RWPE1 (cell line): ENCODE measurements at regions not wholly inside any gene's neighbourhood (a gene's known extent, or its start where the extent isn't known, plus 50 kb on each side); places are given as distances from the start of the nearest gene placed in this dataset.
A peak's percentile ranks its signal among the peaks of the same experiment; 100 is the strongest.

ENCODE experiments used
- CTCF ChIA-PET: fragments of 350-600 bp; sonication (Branson Sonifier 250); formaldehyde crosslinking; extraction: SDS; loops from one replicate; lab custom pipeline; 2021; lab: Yijun Ruan, JAX
- POLR2A ChIA-PET: fragments of 400-600 bp; formaldehyde crosslinking; extraction: SDS; loops from one replicate; lab custom pipeline; 2020; ENCODE audit warnings: antibody characterized with exemption; ENCODE audit not compliant: low non-redundant PET; lab: Yijun Ruan, JAX
- DNase-seq: peaks from one replicate; pipeline ENCODE4 v3.0.0; 2012; ENCODE audit warnings: low spot score
- H3K27ac ChIP-seq: fragments of 450-650 bp; 2 replicates; pipeline ENCODE4 v1.5.1; 2017
- TF ChIP-seq, protein P1 (sequence below): fragments of 450-650 bp; conservative IDR thresholded peaks from 2 replicates; pipeline ENCODE4 v1.5.1; 2017; ENCODE audit warnings: low read depth, mild to moderate bottlenecking

DNA sequence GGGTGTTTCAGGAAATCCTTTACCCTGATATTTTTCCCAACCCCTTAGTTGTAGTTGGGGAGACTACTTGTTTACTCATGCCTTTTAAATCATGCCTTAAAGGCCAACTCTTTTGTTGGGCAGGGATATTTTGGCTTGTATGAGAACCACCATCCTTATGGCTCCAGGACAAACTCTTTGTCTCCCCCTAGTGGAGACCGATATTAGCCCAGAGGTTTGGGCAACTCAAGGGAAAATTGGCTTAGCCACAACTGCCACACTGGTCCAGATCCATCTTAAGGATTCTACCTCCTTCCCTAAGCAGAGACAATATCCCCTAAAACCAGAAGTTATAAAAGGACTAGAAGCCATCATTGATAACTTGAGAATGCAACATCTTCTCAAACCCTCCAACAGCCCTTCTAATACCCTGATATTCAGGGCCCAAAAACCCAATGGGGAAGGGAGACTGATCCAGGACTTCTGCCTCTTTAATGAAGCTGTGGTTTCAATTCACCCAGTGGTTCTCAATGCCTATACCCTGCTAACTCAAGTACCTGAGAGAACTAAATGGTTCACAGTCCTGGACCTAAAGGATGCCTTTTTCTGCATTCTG, 100.9 kb upstream of the HCN1 start:
- no peak for DNase-seq
- no peak overlapping the region for H3K27ac ChIP-seq
- CTCF ChIA-PET: interaction anchor here (0.7 kb wide), 1 partner anchor 69 kb away, joined by 3 read pairs; no protein-coding TSS in a partner anchor
- TF ChIP-seq, protein P1, sequence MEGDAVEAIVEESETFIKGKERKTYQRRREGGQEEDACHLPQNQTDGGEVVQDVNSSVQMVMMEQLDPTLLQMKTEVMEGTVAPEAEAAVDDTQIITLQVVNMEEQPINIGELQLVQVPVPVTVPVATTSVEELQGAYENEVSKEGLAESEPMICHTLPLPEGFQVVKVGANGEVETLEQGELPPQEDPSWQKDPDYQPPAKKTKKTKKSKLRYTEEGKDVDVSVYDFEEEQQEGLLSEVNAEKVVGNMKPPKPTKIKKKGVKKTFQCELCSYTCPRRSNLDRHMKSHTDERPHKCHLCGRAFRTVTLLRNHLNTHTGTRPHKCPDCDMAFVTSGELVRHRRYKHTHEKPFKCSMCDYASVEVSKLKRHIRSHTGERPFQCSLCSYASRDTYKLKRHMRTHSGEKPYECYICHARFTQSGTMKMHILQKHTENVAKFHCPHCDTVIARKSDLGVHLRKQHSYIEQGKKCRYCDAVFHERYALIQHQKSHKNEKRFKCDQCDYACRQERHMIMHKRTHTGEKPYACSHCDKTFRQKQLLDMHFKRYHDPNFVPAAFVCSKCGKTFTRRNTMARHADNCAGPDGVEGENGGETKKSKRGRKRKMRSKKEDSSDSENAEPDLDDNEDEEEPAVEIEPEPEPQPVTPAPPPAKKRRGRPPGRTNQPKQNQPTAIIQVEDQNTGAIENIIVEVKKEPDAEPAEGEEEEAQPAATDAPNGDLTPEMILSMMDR: peak; percentile 56
- POLR2A ChIA-PET: no interaction called here

DNA sequence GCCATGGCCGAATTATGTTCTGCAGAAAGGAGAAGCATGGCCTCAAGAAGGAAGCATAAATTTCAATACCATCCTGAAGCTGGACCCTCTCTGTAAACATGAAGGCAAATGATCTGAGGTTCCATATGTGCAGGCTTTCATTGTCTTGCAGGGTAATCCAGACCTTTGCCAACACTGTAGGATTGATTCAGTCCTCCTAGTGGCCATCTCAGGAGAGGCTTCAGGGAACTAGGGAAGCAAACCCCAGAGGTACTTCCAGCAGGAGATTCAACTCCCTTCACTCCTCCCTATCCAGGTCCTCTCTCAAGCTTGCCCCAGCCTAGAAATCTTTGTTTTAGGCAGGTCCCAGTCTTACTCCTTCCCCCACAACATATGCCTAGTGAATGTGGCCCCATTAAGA, 99.3 kb upstream of the HCN1 start:
- no peak for DNase-seq
- TF ChIP-seq, protein P1: no peak
- POLR2A ChIA-PET: no interaction called here
- CTCF ChIA-PET: interaction anchor here (1.2 kb wide), 1 partner anchor 25 kb away, joined by 3 read pairs; no protein-coding TSS in a partner anchor
- H3K27ac ChIP-seq: no peak overlapping the region

DNA sequence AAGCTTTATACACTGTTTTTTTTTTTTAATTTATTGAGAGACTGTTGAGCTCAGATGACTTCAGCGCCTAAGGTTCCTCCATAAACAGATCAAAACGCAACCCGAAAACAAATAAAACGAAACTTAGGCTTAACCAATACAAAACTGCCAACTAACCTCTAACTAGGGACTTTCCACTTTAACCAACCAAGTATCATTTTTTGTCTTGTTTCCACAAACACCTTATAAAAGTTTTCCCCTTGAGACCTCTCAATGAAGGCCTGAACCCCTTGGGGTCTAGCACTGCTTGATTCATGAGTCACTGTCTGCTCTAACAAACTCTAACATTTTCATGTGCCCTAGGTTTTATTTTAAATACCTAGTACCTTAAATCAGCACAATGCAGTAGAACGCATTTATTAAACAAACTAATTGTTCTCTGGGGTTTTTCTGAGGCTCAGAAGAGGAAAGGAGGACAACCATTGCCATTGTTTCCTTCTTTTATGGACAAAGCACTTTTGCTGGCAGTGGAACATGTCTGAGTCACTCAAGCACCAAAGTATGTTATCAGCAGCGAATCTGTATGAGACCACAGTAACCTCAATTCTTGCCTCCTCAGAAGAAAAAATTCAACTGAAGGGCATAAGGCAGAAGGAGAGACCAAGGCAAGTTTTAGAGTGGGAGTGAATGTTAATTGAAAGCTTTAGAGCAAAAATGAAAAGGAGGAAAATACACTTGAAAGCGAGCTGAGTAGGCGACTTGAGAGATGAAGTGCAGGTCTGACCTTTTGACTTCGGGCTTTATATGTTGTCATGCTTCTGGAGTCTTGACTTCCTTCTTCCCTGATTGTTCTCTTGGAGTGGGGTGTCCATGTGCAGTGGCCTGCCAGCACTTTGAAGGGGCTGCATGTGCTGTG, 97.7 kb upstream of the HCN1 start:
- ChIA-PET POLR2A (no interaction called here), CTCF (interaction anchor here (1.2 kb wide), 1 partner anchor 23 kb away, joined by 3 read pairs; no protein-coding TSS in a partner anchor)
- no peak for DNase-seq
- no peak overlapping the region for H3K27ac ChIP-seq
- TF ChIP-seq, protein P1: no peak

DNA sequence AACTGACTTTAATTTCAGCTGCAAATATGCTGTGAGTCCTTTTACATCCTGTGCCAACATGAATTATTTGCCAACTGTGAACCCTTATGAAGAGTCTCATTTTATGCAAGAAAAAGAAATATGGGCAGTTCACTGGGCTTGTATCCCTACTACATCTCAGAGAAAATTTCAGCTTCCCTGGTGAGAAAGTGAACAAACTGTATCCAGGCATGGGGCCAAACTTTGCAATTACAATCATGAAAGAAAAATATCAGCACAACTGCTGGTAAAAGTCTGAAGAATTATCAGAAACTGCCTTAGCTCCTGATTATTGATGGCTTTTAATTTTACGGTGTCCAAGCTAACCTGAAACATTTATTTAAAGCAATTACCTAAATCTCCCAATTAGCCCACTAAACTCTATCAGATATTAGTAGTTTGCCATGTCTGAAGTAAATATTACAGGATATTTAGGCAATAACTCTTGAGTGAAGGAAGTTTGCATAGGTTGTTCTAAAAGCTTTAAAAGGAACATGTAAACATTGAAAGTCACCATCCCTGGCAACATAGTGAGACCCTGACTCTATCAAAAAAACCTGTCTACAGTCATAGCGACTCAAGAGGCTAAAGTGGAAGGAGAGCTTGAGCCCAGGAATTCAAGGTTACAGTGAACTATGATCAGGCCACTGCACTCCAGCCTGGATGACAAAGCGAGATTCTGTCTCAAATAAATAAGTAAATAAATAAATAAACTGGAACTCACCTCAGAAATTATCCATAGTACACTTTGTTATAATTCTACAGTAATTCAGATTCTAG, 83.9 kb upstream of the HCN1 start:
- no peak overlapping the region for H3K27ac ChIP-seq
- no peak for DNase-seq
- CTCF ChIA-PET: no interaction called here
- TF ChIP-seq, protein P1: no peak
- POLR2A ChIA-PET: no interaction called here

DNA sequence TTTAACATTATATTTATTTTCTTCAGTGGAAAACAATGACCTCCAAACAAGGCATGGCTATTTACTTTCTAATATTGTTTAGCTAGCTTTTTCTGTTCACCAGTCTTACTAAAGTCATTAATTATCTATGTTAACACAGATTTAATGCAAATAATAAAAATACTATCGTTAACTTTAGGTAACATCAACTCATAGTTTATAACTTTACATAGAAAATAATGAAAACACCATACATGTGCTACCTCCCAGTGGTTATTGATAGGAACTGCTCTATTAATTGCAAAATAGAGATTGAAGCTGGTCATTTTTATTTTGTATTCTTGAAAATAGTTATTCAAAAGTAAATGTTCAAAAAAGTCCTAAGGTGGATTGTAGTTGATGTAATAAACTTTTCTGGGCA, 78.3 kb upstream of the HCN1 start:
- POLR2A ChIA-PET: no interaction called here
- no peak overlapping the region for H3K27ac ChIP-seq
- DNase-seq: peak; percentile 21
- TF ChIP-seq, protein P1: peak; percentile 83
- CTCF ChIA-PET: interaction anchor here (0.5 to 0.7 kb wide), 2 partner anchors 334 to 737 kb away, joined by 4 to 8 read pairs; no protein-coding TSS in a partner anchor

DNA sequence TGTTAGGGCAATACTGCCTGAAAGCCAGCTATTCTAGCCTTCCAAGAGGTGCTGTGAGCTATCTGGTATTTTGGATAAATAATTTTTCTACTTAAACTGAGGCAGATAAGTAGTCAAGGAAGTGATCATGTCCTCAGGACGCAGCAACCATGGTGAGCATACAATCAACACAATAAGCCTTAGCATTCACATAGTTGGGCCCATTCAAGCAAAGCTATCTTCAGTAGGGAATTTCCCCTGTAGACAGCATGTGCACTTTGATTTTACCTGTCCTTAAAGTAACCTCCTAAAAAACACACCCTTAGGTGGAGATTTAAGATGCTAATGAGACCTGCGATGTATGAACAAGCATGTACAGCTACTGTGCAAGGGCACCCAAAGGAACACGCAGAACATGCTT, 76.2 kb upstream of the HCN1 start:
- DNase-seq: no peak
- POLR2A ChIA-PET: no interaction called here
- no peak overlapping the region for H3K27ac ChIP-seq
- TF ChIP-seq, protein P1: no peak
- CTCF ChIA-PET: no interaction called here
